ENCODE measurements at regions not wholly inside any gene's neighbourhood (a gene's known extent, or its start where the extent isn't known, plus 50 kb on each side); places are given as distances from the start of the nearest gene placed in this dataset.

DNA sequence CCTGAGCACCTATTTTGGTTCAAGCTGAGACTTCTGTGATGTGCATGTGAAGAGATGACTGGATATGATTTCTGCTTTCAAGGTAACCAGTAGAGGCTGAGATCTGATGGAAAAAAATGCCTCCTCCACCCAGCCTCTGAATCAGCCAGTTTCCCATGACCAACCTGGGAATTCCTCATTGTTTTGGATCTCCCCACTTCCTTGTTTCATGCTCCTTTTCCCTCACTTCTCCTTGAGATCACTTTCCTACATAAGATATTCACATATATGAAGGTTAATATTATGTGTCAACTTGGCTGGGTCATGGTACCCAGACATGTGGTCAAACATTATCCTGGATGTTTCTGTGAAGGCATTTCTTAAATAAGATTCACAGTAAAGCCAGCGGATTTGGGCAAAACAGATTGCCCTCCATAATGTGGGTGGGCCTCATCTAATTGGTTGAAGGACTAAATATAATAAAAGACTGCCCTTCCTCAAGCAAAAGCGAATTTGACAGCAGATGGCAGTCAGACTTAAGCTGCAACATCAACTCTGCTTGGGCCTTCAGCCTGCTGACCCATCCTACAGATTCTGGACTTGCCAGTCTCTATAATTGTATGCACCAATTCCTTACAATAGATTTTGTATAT lies 379.4 kb downstream of the TNS1 start:
- DNase-seq (ENCODE audit: low read depth) = no peak

DNA sequence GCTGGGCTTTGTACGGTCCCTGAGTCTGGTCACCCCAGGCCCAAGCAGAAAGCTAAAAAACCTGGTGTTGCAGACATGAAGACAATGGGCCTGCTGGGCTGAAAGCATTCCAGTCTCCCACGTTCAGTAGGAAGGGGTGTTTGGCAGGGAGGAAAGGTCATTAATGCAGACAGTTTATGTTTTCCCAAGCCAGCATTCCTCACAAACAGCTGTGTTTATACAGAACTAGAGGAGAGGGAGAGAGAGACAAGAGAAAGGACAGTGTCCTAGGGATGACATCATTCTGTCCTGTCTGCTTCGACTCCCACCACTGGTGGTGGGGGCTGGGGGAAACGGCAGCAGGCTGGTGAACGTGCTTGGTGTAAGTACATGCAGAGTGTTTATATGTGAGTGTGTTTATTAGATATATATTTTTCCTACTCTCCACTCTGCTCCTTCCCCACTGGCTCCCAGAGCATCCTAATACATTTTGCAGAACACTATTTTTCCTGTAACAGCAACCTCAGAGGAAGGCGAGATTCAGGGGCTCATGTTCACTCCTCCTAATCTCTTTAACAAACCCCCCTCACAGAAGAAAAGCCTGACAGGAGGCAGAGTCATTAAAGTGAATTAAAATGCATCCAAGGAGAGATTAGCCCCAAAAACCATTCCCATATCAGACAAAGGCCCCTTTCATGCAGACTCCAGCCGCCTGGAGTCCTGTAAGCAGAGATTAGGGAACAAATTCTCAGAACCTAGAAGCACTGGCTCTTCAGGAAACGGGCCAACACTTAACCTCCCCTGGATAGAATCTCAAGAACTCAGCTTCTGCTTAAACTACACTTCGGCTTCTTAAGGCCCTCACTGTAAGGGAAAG lies 380.4 kb downstream of the TNS1 start:
- no peak for DNase-seq (ENCODE audit: low read depth)

DNA sequence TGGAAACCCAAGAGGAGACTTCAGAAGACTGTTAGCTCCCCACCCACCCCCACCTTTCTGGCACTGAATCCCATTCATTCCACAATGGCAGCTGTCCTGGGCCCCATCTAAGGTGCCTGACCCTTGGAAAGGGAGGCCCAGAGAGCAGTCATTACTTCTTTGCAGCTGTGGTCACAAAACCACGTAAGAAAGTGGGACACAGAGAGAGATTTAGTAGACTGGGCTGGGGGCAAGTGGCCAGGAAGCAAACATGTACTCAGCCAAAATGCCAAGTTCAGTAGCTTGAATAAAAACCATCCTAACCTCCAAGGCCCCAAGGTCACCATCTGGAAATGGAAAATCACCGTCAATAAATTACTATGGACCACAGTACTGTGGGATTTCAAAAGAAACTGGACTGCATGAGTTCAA lies 381.4 kb downstream of the TNS1 start:
- DNase-seq (ENCODE audit: low read depth) = no peak

DNA sequence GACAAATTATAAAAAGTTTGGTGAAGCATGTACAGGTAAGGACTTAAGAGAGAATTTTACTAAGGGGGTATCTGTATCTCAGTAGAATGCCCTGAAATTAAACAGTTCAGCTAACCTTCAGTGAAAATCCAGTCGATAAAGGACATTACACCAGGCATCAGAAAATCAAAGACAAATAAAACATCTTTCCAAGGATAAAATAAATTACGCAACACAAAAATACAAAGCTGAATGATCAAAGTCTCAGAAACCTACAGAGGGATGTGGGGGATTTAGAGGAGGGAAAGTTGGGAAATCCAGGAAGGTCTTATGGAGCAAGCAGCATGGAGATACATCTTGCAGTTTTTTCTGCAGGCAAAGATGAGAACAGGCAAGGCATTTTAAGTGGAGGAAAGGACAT lies 384.1 kb downstream of the TNS1 start:
- no peak for DNase-seq (ENCODE audit: low read depth)

DNA sequence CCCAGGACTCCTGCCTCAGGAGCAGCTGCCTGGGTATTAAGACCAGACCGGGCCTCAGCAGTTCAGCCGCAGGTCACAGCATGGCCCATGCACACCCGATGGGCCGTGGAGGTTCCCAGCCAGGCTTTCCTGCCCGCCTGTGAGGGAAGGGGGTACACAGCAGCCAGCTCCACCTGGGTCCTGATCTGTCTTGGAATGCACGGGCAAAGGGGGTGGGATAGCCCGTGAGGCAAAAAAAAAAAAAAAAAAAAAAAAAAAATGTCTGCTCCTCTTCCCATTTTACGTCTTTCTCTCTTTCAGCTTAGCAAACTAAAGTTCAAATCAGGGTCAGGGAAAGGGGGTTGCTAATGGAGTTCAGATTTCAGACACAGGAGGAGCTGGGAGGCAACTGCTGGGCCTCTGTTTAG lies 385.2 kb downstream of the TNS1 start:
- no peak for DNase-seq (ENCODE audit: low read depth)

DNA sequence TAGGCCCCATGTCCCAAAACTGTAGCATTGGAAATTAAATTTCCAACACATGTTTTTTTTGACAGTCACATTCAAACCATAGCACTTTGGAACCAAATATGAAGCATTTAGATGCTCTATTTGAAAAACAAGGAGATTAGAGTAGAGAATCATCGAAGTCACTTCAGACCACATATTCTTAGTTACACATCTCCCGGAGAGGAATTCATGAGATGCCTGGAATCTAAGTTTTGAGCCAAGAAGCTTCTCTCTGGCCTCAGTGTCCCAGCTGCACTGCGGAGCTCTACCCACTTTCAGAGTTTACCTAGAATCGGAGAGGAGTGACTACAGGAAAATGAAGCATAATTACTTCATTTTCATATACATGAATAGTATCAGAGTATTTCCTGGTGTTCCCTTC lies 385.9 kb downstream of the TNS1 start:
- no peak for DNase-seq (ENCODE audit: low read depth)

DNA sequence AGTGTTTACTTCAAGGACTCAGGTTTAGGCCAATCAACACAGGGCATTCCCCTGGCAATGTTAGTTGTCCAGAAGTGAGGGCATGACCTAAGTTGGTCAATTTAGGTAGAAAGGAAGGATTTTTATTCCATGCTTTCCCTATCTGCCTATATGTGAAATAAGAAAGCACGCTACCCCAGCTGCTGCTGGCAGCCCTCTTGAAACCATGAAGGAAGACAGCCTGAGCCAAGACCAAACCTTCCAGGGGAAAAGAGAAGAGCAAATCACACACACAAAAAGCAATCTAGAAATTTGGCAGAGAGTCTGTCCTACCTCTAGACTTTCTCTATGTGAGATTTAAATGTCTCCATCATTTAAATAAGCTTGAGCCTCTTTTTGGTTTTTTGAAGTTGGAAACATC lies 387.6 kb downstream of the TNS1 start:
- no peak for DNase-seq (ENCODE audit: low read depth)

DNA sequence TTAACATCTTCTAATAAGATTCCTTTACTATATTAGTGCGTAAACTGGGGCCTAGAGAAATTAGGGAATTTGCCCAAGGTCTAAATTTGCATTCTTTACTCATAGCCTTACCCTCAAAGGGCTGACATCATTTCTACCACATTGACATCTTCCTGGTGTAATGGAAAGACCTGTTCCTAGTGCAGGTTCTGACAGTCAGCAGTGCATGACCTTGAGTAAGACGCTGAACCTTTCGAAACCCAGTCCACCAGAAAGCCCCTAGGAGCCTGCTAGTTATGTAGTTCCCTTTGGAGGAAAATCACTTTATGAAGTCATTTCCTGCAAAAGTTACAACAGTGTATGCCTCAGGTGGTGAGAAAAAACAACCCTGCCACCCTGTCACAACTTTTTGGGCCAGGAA lies 388.3 kb downstream of the TNS1 start:
- no peak for DNase-seq (ENCODE audit: low read depth)

DNA sequence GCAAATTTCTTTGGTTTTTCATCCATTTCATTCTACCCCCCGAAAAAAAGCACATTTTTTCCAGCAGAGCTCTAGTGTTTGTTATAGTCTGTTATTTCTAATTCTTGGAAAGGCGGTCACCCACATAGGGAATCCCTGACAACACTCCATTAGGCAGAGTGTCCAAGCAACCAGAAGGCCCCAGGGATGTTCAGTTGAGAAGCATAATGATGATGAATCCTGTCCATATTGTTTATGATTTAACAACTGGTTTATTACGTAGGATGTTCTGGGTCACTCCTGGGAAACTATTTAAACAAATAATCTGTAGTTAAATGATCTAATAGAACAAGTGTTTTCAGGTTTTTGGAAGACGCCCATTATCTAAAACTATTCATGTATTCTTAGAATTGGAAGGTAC lies 388.7 kb downstream of the TNS1 start:
- no peak for DNase-seq (ENCODE audit: low read depth)

DNA sequence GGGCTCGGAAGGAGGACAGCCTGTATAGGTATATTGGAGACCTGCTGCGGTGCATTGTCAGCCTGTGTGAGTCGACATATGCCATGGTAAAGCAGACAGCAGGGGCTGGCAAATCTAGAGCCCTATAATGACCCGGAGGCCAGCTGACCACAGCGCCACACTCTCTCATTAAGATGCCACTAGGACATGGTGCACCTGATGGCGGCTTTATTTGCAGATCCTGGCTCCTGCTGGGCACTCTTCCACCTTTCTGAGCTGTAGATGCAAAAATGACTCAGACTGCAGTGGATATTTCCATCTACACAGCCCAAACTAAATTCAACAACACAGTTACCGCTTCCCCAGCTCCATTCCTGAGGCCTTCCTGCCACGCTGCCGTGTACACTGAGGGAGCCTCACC lies 389.9 kb downstream of the TNS1 start:
- DNase-seq (ENCODE audit: low read depth) = no peak

DNA sequence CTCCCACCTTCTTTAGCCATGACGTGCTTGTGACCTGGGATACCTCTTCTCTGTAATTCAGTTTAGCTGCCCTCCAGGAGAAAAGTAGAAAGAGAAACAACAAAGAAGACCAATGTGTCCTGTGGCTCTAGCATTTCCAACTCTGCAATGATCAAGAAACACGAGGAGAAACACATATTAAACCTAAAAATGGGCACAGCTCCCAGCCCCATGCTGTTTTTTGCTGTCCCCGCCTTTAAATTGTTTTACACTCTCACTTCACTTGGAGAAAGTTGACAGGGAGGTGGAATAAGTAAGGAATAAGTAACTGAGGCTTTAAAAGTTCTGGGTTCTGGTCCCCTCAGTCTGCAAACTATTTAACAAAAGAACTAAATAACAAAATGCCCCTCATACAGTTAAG lies 390.6 kb downstream of the TNS1 start:
- no peak for DNase-seq (ENCODE audit: low read depth)

DNA sequence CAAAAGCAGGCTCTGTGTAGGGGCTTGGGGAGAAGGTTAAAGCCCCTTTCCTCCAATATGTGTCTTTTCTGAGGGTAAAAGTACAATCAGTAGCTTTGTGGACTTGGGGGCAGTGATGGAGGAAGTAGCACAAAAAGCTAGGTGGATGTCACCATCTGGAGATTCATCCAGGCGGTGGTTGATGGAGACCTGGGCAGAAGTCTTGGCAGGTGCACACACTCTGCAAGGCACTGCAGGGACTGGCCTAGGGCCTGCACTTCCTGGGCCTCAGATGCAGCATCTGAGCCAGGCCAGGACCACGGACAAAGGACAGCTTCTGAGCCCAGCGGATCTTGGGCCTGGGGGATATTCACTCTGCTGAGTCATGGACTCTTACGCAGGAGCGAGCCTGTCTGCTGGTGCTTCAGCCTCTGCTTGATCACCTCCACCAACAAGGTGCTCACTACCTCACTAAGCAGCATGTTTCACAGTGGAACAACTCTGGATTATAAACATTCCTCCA lies 391.1 kb downstream of the TNS1 start:
- no peak for DNase-seq (ENCODE audit: low read depth)

DNA sequence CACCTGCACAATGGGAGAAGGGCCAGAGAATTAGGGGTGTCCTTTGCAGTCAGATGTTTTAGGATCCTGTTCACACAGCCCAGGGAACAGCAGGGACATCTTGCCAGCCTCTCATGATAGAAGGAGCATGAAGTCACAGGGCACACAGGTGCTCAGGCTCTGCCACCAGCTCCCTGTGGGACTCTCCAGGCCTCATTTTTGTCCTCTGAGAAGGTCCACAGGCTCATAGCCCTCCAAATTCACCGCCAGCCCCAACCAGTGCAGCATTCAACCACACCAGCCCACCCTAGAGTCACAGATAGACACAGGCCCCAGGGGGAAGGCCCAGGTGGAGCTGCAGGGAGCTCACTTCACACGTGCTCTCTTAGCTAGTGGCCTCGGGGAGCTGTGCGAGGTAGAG lies 391.7 kb downstream of the TNS1 start:
- no peak for DNase-seq (ENCODE audit: low read depth)

DNA sequence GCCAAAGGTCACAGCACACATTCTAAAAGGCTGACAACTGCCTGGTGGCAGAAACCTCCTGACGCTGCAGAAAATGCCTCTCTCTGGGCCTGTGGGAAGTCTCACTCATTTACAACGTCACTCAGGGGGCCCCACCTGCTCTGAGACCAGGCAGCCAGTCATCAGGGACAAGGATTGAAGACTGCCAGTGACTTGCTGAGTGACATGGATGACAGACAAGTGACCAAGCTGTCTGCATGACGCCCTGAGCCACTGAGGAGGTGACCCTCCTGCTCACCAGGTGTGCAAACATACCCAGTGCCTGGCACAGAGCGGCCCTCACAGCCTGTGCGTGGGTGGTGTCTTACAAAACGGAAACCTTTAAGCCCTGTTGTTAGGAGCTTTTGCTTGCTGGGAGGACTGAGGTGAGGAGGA lies 392.4 kb downstream of the TNS1 start:
- no peak for DNase-seq (ENCODE audit: low read depth)

DNA sequence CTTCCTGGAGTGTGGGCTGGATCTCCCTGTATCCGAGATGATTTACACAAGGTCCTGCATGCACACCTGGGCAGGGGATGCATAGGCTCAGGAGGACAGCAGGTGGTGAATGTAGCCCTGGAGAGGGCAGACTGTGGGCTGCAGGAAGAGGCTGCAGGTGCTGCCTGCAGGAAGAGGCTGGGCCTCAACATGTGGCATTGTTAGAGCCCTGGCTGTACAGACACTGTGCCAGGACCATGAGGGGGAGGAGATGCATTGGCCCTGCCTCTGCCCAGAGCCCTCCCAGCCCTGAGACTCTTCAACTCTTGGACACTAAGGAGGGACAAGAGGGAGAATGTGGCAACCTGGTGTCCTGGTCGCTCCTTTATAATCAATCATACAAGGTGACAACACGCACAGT lies 392.8 kb downstream of the TNS1 start:
- DNase-seq (ENCODE audit: low read depth) = no peak

DNA sequence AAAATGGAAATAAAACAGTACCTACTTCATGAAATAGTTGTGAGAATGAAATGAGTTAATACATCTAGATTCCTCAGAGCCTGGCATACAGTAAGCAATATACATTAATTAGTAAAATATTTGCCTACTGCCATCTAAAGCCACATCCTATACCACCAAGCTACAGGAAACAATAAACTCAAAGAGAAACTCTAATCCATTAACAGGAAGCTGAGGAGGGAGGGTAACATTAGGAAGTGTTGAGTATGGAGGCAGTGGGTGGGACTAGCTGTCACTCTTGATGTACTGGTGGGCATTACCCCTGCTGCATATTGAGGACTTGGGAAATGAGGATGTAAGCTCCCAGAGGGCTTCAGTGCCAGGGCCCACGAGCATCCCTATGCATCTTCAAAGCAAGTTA lies 396.5 kb downstream of the TNS1 start:
- no peak for DNase-seq (ENCODE audit: low read depth)

DNA sequence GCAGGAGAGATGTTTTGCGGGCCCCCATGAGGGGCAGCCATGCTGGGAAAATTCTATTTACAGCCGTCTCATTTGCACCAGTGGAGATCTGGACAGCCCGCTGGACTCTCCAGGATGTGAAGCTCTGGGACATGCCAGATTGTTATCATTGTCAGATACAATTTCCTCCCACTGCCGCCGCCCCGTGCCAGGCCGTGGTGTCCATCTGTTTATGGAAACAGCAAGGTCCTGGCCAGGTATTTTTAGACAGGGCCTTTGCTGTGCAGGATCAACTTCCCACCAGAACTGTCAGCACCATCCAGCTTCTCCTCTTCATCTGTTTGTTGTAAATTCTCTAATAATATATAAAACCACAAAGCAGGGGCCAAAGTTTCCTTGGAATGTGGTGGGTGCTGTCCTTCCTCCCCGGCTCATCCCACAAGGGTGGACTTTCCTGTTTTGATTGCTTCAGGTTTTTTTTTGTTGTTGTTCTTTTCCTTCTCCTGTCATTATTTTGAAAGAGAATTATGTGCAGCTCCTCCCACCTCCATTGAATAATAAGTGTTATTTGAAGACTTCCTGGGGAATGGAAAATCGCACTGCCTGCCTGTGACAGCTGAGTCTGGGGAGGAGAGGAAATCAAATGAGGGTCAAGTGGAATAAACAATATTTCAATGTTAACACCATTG lies 398.1 kb downstream of the TNS1 start:
- DNase-seq (ENCODE audit: low read depth) = no peak

DNA sequence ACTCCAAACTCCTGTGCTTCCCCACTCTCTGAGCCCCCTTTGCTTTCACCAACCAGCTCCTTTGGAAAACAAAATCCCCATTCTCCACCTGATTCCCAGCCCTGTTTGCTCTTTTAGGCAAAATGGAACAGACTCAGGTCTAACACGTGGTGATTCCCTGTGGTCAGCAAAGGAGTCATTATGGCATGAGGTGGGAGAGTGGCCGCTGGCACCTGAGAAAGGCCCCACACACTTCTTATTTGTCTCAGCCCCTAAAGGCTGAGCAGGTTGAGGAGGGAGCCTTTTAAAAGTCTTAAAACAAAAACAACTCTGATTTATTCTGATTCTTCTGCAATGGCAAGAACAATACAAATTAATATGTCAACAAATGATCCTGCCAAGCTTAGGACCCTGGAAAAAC lies 401.2 kb downstream of the TNS1 start:
- no peak for DNase-seq (ENCODE audit: low read depth)

DNA sequence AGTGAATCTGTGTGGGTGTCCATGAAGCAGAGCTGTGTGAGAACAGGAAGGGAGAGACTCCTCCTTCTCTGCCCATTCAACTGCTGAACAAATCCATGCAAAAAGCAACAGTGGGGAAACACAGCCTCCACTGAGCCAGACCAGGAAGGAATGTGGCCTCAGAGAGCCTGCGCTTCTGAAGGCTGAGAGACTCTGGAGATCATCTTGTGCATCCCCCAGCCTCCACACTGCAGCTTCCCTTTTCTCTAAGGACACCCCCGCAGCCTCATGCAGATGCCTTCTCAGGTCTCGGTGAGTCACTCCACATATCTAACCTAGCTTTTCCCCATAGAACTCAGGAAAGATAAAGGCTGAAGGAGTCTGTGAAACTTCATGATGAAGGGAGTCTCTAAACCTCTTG lies 402.9 kb downstream of the TNS1 start:
- DNase-seq (ENCODE audit: low read depth) = no peak

DNA sequence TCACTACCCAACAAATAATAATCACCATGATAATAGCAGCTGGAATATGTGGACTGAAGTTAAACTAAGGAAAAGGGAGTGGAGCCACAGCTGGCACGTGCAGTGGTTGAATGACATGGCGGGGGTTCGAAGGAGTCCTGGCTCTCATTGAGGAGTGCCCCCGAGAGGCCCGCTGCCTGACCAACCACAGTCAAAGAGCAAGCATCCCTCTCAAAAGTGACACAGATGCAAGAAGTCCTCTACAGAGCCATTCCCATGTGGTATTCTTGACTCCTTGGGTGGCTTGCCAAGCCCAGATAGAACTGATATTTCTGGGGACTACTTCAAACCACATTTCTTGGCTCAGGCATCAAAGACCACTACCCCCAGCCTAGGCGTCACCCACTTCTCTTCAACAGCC lies 405.1 kb downstream of the TNS1 start:
- DNase-seq (ENCODE audit: low read depth) = no peak

DNA sequence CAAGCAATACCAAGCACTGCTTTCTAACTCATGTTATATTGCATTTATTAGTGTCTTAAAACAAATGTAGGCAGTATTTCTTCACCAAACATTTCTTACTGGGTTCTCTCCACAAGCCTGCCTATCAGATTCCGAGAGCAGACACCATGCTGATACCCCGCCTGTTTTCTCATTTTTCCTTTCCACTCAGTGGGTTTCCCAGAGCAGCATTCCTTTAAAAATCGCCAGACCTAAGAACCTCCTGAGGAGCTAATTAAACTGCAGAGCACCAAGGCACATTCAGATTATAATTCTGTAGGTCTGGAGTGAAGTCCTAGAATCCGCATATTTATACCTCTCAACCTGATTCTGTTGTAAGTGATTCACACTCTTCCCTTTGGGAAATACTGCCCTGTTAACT lies 405.6 kb downstream of the TNS1 start:
- DNase-seq (ENCODE audit: low read depth) = no peak

DNA sequence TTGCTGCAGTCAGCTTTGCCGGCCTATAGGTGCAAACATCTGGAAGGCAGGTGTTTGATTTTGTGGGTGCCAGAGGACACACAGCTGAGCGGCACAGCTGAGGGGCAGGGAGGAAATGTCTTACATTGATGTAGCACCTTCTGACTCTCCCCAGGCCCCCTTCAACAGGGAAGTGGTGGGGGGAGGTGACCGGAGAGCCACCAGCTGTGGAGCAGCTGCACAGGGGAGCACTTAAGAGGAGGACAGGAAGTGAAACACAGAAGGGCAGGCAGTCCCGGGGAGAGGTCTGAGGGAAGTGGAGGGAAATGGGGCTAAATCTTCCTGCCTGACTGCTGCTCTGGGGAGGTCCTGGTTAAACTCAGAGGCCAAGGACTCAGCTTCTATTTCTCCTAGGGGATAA lies 409.1 kb downstream of the TNS1 start:
- DNase-seq (ENCODE audit: low read depth) = no peak

DNA sequence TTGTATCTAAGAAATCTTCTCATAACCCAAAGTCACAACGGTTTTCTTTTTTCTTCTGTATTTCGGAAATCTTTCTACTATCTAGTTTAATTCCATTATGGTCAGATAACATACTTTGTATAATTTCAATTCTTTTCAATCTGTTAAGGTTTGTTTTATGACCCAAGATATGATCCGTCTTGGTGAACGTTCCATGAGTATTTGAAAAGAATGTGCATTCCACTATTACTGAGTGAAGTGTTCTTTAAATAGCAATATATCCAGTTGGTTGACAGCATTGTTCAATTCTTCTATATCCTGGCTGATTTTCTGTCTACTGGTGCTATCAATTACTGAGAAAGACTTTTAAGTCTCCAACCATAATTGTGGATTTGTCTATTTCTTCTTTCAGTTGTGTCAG lies 414.5 kb downstream of the TNS1 start:
- no peak for DNase-seq (ENCODE audit: low read depth)
